Smooth muscle cell (in vitro differentiated cells): ENCODE measurements at regions not wholly inside any gene's neighbourhood (a gene's known extent, or its start where the extent isn't known, plus 50 kb on each side); places are given as distances from the start of the nearest gene placed in this dataset.

Experiments
- DNase-seq: peaks from one replicate; lab custom pipeline; 2025; ENCODE audit not compliant: unreplicated experiment; lab: John Stamatoyannopoulos, UW
- H2AFZ ChIP-seq: fragments of 200-600 bp; sonication (generic); 2 replicates; pipeline ENCODE4 v1.6.0; 2016; ENCODE audit warnings: antibody characterized with exemption, low read depth, mild to moderate bottlenecking
- H3F3A ChIP-seq: fragments of 200-600 bp; sonication (generic); 2 replicates; pipeline ENCODE4 v1.6.0; 2017; ENCODE audit warnings: antibody characterized with exemption, low read depth
- H3K27ac ChIP-seq: fragments of 200-600 bp; sonication (generic); 2 replicates; pipeline ENCODE4 v1.5.1; 2016; ENCODE audit warnings: low read depth, mild to moderate bottlenecking
- H3K27me3 ChIP-seq: fragments of 200-600 bp; sonication (generic); 2 replicates; pipeline ENCODE4 v1.6.1; 2016; ENCODE audit warnings: low read depth, mild to moderate bottlenecking
- H3K36me3 ChIP-seq: fragments of 200-600 bp; sonication (generic); 2 replicates; pipeline ENCODE4 v1.5.1; 2016; ENCODE audit warnings: low read depth
- H3K4me1 ChIP-seq: fragments of 200-600 bp; sonication (generic); 2 replicates; pipeline ENCODE4 v1.5.1; 2016; ENCODE audit warnings: low read depth
- H3K4me2 ChIP-seq: fragments of 200-600 bp; sonication (generic); 2 replicates; pipeline ENCODE4 v1.6.0; 2016; ENCODE audit warnings: mild to moderate bottlenecking
- H3K4me3 ChIP-seq: fragments of 200-600 bp; sonication (generic); 2 replicates; pipeline ENCODE4 v1.5.1; 2016; ENCODE audit warnings: mild to moderate bottlenecking
- H3K79me2 ChIP-seq: fragments of 200-600 bp; sonication (generic); 2 replicates; pipeline ENCODE4 v1.6.0; 2016; ENCODE audit warnings: low read depth, mild to moderate bottlenecking
- H3K9ac ChIP-seq: fragments of 200-600 bp; sonication (generic); 2 replicates; pipeline ENCODE4 v1.6.0; 2016; ENCODE audit warnings: low read depth
- H3K9me3 ChIP-seq: fragments of 200-600 bp; sonication (generic); replicated peaks from 2 replicates; pipeline ENCODE4 v1.5.1; 2016; ENCODE audit warnings: low read depth
- H4K20me1 ChIP-seq: fragments of 200-600 bp; sonication (generic); 2 replicates; pipeline ENCODE4 v1.6.0; 2016; ENCODE audit warnings: low read depth
- CTCF ChIP-seq: fragments of 200-600 bp; sonication (generic); IDR thresholded peaks from 2 replicates; pipeline ENCODE4 v1.5.1; 2017; ENCODE audit warnings: borderline replicate concordance, mild to moderate bottlenecking, antibody characterized with exemption; ENCODE audit not compliant: insufficient read depth, poor library complexity, severe bottlenecking
- WGBS: methylation state at CpG from one replicate; pipeline ENCODE4 v1.1.7; 2016; ENCODE audit warnings: low lambda C conversion rate; 5-methylcytosine and 5-hydroxymethylcytosine counted together

DNA sequence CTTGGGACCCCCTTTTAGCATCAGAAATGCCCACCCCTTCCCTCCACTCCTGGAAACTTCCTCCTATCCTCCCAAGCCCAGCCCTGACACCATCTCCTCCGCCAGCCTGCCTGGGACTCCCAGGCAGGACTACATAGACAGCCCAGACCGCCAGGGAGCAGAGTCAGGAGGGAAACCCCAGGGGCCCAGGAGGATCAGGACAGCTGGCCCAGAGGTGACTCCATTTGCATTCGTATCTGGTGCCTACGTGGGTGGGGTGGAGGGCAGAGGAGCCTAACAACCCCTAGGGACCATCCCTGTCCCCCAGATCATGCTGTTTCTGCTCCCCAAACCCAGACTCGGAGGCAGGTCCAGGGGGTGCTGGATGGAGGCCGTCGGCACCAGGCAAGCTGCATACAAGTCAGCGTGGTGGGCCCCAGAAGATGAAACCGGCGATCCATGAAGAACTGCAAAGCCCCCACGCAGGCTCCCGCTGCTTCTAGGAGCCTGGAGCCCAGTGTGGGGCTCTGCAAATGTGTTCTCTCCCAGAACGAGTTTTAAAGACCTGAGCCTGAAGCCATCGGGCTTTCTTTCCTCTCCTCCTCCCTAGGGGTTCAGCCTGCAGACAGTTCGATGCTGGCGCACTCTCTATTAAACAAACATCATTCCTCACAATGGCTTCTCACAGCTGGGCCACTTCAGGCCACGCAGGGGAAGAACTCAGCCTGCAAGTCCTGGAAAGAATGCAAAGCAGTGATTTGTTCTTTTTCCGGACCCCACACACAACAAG lies 1506.8 kb downstream of the BRD1 start:
- no peaks in the 10 kb centered on the region for H3K4me1 ChIP-seq
- DNase-seq, result no peak
- no peak overlapping the region for H2AFZ ChIP-seq

DNA sequence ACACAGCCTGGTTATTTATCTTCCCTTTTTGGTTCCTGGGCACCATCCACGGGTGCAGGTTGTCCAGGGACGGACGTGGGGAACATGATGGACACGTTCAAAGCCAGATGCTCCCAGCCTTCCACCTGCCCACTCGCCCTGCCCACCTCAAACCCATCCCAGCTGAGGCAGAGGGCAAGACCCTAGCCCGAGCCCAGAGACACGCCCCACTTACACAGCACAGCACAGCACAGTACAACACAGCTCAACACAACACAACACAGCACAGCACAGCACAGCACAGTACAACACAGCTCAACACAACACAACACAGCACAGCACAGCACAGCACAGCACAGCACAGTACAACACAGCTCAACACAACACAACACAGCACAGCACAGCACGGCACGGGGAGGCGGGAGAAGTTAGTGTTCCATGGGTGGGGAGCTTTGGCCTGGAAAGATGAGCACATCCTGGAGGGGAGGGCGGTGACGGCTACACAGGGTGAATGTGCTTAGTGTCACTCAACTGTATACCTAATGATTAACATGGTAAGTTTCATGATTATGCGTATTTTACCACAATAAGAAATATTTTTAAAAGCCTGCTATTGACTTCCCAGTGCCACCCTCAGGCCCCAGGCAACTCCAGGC lies 1507.5 kb downstream of the BRD1 start:
- WGBS, result 88% methylated on average over 13 of the region's 13 CpGs
- no peak for DNase-seq
- no peaks in the 10 kb centered on the region for H3K36me3 ChIP-seq
- no peaks in the 10 kb centered on the region for H3K9me3 ChIP-seq
- no peaks in the 10 kb centered on the region for H3K27me3 ChIP-seq
- H4K20me1 ChIP-seq, result no peaks in the 10 kb centered on the region
- no peak overlapping the region for H3K4me3 ChIP-seq
- no peak for TF ChIP-seq CTCF
- no peak overlapping the region for H3K27ac ChIP-seq
- no peaks in the 10 kb centered on the region for H3K4me1 ChIP-seq
- no peak overlapping the region for H2AFZ ChIP-seq
- no peak overlapping the region for H3K9ac ChIP-seq
- no peak overlapping the region for H3K4me2 ChIP-seq
- no peaks in the 10 kb centered on the region for H3F3A ChIP-seq
- H3K79me2 ChIP-seq, result no peaks in the 10 kb centered on the region

More for the DNA sequence above, 1506.8 kb downstream of the BRD1 start:
- Histone ChIP-seq H3F3A (no peaks in the 10 kb centered on the region), H3K9ac (no peak overlapping the region), H4K20me1 (no peaks in the 10 kb centered on the region), H3K4me2 (no peak overlapping the region), H3K79me2 (no peaks in the 10 kb centered on the region), H3K36me3 (no peaks in the 10 kb centered on the region), H3K4me3 (no peak overlapping the region), H3K9me3 (no peaks in the 10 kb centered on the region), H3K27ac (no peak overlapping the region), H3K27me3 (no peaks in the 10 kb centered on the region)
- WGBS, result 80% methylated on average over 18 of the region's 18 CpGs
- TF ChIP-seq CTCF, result no peak

DNA sequence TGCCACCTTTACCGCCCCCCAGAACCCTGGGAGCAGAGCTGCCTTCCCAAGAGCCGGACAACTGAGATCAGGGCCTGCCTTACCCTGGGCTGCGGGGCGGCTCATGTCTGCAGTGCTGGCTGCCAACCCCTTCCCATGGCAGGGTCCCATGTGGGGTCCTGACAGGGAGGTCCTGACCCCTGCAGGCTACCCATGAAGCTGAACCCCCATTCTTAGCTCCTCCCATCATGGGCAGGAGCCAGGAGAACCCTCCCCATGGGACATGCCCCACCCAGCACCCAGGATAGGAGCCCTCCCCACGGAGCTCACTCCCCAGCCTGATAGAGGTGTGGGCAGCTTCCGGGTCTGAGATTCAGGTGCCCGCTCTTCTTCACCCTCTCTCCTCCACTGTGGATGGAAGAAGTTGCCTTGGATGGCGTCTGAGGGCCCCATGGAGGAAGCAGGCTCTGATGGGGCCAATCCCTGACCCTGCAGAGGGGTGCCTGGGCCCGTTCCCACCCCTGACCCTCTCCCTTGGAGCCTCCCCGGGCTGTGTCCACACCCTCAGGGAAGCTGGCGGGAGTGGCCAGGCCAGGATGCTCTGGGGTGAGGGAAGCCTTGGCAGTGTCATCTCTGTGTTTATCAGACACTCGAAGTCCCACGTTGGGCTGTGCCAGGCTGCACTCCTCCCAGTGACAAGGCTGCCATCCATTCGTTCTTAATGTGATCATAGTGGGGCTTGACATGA lies 1508.2 kb downstream of the BRD1 start:
- no peak overlapping the region for H3K9ac ChIP-seq
- H4K20me1 ChIP-seq, result no peaks in the 10 kb centered on the region
- no peak overlapping the region for H3K4me3 ChIP-seq
- H3K79me2 ChIP-seq, result no peaks in the 10 kb centered on the region
- no peak overlapping the region for H3K4me2 ChIP-seq
- no peaks in the 10 kb centered on the region for H3K27me3 ChIP-seq
- DNase-seq, result no peak
- no peaks in the 10 kb centered on the region for H3F3A ChIP-seq
- H3K4me1 ChIP-seq, result no peaks in the 10 kb centered on the region
- no peak overlapping the region for H3K27ac ChIP-seq
- no peaks in the 10 kb centered on the region for H3K9me3 ChIP-seq
- H2AFZ ChIP-seq, result no peak overlapping the region
- no peak for TF ChIP-seq CTCF
- 94% methylated on average over 14 of the region's 14 CpGs for WGBS
- H3K36me3 ChIP-seq, result no peaks in the 10 kb centered on the region
